HG03460 (cell line): ENCODE measurements at regions not wholly inside any gene's neighbourhood (a gene's known extent, or its start where the extent isn't known, plus 50 kb on each side); places are given as distances from the start of the nearest gene placed in this dataset.
"Not testable (repeated sequence)": the region's sequence is repeated elsewhere in the genome, so short reads cannot be mapped to it uniquely, and the experiment has no call there.

ENCODE experiments used
- ATAC-seq: cut with Tn5 transposase; IDR thresholded peaks from one replicate; pipeline ENCODE4 v1.9.1; 2021; ENCODE audit not compliant: unreplicated experiment

GRCh38 chr16:65621640-65622039 is 499.8 kb upstream of the CDH11 start:
- ATAC-seq, result no peak

DNA sequence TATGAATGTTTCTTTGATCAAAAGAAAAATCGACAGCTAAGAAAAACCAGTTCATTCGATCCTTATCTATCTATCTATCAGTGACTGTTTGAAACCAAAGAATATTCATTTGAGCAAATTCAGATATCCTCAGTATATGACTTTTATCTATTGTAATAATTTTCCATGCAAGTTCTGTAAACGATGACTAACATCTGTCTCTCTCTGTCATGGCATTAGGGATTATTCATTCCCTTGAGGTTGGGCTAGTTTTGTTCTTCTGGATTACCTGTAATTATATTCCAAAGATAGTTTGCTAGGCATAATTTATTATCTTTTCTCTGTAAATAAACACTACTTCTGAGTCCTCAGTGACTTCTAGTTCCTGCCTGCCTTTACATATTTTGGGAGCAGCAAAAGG is 497.7 kb upstream of the CDH11 start:
- ATAC-seq, result no peak

GRCh38 chr16:65618931-65619330 is 497.1 kb upstream of the CDH11 start:
- no peak for ATAC-seq

DNA sequence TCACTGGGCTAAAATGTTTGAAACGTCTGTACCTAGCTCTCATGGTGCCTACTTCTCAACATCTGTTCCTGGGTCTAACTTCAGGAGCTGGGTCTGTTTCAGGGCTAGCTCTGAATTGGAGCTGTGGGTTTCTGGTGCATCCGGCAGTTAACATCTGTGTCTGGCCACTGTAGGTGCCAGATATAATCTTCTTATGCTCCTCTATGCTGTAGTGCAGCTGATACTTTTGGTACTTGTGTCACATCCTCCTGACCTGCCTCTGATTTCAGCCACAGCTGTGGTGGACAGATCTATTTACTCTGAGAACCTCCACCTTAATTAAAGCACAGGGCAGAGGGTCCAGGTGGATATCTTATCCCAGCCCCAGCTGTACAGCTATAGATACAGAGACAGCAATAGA is 496.5 kb upstream of the CDH11 start:
- ATAC-seq, result no peak

DNA sequence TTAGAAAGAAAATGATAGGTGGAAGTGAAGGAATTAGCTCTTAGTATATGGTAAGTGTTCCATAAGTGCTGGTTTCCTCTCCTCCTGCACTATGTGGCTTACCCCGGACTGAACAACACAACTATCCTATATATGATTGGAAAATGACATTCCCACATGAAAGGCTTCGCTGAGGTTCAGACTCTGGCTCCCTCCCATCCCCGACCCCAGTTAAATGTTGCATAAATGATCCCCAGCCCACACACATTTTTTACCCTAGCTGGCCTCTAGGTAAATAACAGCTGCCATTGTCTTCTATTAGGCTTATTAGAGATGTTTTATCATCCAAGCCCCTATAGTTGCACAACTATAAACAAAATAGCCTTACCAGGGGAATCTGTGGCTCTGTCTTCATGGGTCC is 495.6 kb upstream of the CDH11 start:
- ATAC-seq, result no peak

GRCh38 chr16:65608455-65608854 is 486.6 kb upstream of the CDH11 start:
- no peak for ATAC-seq

DNA sequence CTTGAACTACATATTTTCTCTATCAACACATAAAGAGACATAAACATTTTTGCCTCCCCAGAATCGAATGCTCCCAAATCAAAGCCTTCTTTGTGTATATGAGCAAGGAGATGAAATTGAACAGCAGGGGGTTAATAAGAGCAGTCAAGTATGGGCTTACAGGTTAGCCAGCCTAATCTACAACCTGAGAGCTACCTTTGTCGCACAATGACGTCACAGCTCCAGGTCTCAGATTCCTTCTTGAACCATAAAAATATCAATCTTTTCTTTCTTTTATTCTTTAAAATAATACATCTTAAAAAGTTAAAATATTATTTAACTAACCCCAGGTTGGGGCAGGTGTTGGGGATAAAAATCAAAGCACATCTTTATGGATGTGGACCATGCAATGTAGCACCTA is 482.9 kb upstream of the CDH11 start:
- no peak for ATAC-seq

DNA sequence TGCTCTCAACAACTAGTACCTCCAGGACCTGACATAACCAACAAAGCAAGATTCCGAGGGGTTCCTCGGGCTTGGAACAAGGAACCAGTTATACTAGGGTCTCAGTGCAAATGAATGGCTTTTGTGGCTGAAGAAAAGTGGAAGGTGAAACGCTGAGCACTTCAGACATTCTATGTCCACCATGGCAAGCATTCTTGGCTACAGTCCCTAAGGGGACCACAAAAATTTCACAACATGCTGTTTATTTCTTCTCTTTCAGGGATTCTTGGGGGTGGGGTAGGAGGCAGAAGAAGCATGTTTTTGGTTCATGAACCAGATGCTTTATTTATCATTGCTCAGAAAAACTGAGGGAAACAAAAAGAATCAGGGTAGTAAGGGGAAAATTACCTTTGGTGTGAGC is 479.9 kb upstream of the CDH11 start:
- no peak for ATAC-seq

- ATAC-seq, result no peak
These were observed 478.8 kb upstream of the CDH11 start for GRCh38 chr16:65600629-65601028.

GRCh38 chr16:65600046-65600445 is 478.2 kb upstream of the CDH11 start:
- no peak for ATAC-seq

GRCh38 chr16:65598621-65599020 is 476.8 kb upstream of the CDH11 start:
- ATAC-seq, result no peak

GRCh38 chr16:65583498-65583897 is 461.6 kb upstream of the CDH11 start:
- ATAC-seq, result no peak

DNA sequence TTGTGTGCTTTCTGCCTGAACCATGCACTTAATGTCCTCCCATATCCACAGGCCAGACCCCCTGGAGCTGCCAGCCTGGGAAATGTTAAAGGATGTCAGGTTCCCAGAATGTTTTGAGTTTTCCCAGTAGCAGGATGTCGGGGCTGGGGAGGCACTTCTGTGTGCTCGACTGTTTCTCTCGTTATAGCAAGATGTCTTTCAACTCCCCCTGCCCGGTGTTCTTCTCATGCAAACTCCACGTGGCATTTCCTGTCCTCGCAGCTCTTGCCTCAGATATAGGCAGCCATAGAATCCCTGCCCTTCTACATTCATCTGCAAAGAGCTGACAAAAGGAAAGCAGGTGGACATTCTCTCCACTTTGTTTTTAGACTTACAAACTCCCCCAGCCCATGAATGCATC is 457.2 kb upstream of the CDH11 start:
- no peak for ATAC-seq

DNA sequence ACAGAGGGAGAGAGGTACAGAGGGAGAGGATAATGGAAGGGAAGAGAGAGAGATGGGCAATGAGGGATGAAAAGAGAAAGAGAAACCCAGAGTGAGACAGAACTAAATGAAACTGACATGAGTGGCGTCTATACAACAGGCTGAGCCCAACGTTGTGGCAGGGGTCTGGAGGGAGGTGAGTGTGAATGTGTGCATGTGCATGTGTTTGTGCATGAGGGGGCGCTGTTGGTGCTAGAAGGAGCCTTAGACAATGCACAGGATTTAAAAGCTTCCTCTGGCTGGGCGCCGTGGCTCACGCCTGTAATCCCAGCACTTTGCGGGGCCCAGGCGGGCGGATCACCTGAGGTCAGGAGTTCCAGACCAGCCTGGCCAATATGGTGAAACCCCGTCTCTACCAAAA is 454.8 kb upstream of the CDH11 start:
- no peak for ATAC-seq

- no peak for ATAC-seq
These were observed 454.3 kb upstream of the CDH11 start for GRCh38 chr16:65576139-65576538.

DNA sequence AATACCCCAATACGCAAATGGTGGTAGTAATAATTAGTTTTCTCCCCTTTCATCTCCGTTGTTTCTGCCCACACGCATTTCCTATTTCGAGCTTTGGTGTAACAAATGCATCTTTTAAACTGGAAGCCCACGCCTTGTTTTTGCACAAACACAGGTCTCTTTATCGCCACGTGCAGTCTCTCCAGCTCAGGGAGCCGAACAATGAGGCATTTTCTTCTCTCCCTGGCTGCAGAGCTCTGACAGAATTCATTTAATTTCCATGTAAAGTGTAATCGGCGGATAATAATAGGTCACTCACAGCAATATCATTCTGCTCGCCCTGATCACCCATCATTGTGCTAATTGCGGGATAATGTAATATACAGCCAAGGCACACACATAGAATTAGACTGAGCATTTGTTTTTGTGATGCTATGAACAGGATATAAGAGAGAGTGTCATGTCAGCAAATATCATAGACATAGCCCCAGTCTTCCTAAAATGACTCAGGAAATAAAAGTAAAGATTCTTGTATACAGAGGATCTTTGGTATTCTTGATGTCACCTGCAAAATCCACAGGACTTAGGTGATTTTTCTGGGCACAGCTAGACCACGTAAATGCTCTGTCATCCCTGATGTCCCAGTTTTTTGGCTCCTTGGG is 452.6 kb upstream of the CDH11 start:
- ATAC-seq, result no peak

DNA sequence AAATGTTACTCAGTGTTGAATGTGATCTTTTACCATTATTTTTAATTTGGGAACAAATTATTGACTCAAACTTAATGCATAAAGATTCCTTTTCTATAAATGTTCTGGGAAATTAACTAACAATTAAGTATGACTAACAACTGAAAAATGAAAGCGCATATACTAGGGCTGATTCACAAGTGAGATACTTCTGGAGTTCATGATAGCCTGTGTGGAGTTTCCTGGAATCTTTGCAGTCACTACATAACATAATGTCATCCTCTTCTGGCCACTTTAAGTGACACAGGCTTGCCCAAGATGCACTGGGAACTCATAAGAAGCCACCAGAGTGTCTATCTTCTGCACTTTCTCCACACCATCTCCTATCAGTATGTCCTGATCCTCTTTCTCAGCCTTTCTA is 450.3 kb upstream of the CDH11 start:
- ATAC-seq, result no peak

DNA sequence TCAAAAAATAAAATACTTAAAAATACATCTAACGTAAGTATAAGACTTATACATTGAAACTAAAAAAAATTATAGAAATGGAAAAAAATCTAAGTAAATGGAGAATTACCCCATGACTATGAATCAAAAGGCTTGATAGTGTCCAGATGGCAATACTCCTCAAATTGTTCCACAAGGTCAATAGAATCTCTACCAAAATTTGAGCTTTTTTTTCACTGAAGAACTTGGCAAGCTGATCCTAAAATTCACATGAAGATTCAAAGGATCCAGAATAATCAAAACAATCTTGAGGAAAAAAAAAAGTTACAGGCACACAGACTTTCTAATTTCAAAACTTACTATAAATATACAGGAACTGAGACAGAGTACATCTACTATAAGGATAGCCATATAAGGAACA is 448.4 kb upstream of the CDH11 start:
- ATAC-seq, result no peak

DNA sequence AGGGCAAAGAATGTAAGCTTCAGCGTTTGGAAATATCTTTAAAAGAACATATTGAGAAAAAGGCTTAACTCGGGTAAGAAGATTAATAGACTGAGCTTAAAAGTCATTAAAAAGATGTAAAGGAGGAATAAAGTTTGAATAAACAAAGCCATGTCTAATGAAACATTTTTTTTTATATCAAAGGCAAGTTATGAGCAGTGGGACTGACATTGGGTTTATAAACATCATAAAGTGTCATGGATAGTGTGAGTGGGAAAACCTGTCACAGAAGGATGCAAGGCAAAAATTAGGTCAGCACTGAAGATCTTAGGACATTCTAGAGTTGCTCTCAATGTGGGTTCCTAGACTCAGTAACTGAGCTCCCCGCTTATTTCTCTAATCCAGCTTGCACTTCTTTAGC is 438.0 kb upstream of the CDH11 start:
- no peak for ATAC-seq

DNA sequence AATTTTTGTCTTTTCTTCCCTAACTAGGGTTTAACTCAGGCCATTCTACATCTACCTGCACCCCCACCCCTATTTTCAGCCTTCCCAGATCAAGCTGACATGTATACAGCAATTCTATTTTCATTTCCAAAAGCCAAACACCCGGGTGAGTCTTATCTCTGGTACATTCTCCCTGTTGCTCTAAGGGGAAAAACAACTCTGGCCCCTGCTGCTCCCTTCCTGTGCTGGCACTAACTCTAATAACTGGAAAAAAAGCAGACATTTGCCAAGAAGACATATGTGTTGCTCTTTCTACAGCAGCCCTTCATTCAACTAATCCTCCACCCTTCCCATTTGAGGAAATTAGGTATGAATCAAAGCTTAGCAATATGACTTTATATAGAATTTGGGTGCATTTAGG is 427.8 kb upstream of the CDH11 start:
- not testable (repeated sequence) for ATAC-seq

GRCh38 chr16:65548470-65548869 is 426.6 kb upstream of the CDH11 start:
- ATAC-seq, result no peak

- no peak for ATAC-seq
These were observed 426.0 kb upstream of the CDH11 start for GRCh38 chr16:65547772-65548446.

DNA sequence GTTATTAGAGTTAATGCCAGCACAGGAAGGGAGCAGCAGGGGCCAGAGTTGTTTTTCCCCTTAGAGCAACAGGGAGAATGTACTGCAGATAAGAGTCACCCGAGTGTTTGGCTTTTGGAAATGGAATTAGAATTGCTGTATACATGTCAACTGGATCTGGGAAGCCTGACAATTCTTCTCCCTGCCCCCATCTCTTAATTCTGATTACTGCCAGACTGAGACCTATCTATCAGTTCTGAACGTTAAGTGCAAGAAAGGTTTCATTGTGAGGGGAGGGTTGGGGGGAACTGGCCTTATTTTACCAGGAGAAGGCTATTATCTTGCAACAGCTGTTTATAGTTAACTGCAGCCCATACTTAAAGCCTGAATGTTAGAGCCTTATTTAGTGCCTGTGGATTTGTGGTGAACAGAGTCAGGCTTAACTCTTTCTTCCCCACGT is 424.5 kb upstream of the CDH11 start:
- no peak for ATAC-seq
